IPS-NIHi7 (cell line): ENCODE measurements at regions not wholly inside any gene's neighbourhood (a gene's known extent, or its start where the extent isn't known, plus 50 kb on each side); places are given as distances from the start of the nearest gene placed in this dataset.
"Not testable (repeated sequence)": the region's sequence is repeated elsewhere in the genome, so short reads cannot be mapped to it uniquely, and the experiment has no call there.

ENCODE experiments used
- DNase-seq: peaks from one replicate; pipeline ENCODE4 v3.0.0; 2012; ENCODE audit warnings: mixed read lengths; ENCODE audit errors: extremely low spot score

DNA sequence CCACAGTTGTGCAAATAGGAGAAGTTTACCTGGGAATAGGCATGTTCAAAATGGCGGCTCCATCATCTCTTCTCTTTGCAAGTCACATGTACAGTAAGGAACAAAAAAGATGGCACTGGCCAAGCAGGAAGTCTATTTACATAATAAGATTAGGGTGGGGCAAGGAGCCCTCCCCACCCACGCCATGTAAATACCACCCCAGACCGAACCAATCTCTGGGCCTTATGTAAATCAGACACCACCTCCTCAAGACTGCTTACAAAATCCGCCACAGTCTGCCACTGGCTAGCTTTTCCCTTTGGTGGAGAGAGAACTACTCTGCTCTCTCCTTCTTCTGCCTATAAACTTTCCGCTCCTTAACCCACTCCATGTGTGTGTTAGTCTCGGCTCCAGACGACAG is 1496.3 kb downstream of the REEP3 start:
- DNase-seq, result no peak

GRCh38 chr10:65024886-65025285 is 1503.7 kb downstream of the REEP3 start:
- no peak for DNase-seq

GRCh38 chr10:65030263-65030662 is 1509.1 kb downstream of the REEP3 start:
- DNase-seq, result no peak

DNA sequence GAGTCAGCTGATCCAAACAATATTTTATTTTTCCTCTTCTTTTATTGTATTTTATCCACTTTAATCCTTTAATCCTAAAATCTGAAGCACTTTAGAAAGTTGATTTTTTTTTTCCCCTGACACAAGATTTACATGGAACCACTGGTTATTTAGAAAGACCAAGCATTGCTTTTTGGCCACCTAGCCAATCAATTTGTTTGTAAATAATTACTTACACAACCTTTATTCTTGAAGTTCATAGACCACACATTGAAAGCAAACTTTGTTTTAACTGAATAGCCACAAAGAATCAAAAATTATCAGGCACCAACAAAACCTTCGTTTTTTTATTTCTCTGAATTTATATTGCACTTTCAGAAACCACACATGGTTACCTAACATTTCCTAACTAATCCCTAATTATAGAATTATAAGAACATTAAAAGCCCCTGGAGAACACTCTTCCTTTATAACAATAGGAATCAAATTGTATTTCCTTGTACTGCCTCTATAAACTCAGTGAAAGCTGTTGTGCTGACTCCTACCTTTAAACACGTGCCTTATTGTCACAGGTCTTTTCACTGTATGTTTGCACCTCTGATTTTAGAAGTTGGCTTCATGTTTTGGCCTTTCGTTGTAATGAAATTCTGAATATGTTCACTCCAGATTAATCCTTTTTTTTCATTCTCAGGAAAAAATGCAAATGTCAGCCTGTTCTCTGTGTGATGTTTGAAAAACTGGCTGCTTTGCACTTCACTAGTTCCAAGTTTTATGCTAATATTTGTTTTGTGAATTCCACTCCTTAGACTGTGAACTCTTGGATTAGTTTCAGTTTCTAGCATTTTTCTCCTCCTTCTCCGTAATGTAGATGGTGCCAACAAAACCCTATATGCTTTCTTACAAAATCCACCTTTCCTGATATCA is 1511.9 kb downstream of the REEP3 start:
- no peak for DNase-seq

- DNase-seq, result no peak
Observed at GRCh38 chr10:65033957-65034356, 1512.8 kb downstream of the REEP3 start.

DNA sequence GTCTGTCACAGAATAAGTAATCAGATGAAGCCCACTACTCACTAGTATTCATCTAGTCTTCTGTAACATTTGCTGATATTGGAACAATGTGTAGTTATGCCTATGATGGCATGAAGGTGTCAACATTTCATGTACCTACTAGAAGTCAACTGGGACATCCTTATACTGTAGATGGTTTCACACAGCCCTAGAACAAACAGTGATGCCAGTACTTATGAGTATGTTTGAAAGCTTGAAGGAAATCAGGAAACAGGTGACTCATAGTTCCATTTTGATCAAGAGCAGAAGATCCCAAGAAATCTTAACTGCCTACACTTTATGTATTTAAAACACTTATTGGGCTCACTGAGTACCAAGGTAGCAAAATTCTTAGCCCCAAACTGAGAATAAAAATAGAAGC is 1519.6 kb downstream of the REEP3 start:
- DNase-seq, result no peak

- no peak for DNase-seq
Observed at GRCh38 chr10:65041307-65041706, 1520.1 kb downstream of the REEP3 start.

DNA sequence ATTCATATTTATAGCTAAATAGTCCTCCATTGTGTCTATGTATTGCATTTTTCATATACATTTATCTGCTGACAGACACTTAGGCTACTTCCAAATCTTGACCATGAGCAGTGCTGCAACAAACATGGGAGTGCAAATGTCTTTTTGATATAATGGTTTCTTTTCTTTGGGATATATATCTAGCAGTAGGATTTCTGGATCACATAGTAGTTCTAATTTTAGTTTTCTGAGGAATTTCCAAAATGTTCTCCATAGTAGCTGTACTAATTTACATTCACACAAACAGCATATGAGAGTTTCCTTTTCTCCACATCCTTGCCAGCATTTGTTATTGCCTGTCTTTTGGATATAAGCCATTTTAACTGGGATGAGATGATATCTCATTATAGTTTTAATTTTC is 1521.3 kb downstream of the REEP3 start:
- no peak for DNase-seq

DNA sequence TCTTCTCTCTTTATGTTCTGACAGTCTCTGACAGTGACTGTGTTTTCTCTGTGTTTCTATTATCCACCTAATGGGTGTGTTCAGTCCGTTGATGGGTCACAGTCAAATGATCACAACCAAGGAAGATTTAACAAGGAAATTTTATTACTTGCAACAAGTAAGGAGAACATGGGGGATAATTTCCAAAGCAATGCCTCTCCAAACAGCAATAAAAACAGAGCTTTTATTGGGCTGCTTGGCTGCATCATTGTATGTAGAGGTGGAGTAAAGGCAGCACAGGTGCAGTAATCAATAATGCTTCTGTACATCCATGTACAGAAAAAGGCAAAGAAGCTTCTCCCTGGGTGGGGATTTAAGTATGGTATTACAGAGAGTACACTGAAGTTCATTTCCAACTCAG is 1525.6 kb downstream of the REEP3 start:
- DNase-seq, result no peak

- DNase-seq, result not testable (repeated sequence)
Observed at GRCh38 chr10:65052111-65052510, 1530.9 kb downstream of the REEP3 start.

- not testable (repeated sequence) for DNase-seq
Observed at GRCh38 chr10:65053397-65053796, 1532.2 kb downstream of the REEP3 start.

DNA sequence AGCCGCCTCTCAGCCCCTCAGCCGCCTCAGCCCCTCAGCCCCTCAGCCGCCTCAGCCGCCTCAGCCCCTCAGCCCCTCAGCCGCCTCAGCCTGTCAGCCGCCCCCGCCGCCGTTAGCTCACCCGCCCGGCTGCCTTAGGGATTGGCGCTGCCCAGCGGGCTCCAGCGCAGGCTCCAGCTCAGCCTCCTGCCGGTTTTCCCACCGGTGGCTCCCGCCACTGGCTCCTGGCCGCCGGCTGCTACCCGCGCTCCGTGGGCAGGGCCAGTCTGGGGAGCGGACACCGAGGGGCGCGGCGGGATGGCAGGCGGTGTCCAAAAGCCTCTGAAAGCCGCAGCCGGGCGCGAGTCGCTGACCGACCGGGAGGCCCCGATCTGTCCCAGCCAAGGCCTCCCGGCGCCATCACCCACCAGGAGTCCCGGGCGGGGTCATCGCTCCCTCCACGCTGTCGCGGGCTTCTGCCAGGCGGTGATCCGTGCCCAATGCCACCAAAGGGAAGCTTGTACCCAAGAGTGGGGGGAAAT is 1532.7 kb downstream of the REEP3 start:
- not testable (repeated sequence) for DNase-seq

GRCh38 chr10:65054701-65055100 is 1533.5 kb downstream of the REEP3 start:
- DNase-seq, result not testable (repeated sequence)

- DNase-seq, result no peak
Observed at GRCh38 chr10:65065278-65065677, 1544.1 kb downstream of the REEP3 start.

DNA sequence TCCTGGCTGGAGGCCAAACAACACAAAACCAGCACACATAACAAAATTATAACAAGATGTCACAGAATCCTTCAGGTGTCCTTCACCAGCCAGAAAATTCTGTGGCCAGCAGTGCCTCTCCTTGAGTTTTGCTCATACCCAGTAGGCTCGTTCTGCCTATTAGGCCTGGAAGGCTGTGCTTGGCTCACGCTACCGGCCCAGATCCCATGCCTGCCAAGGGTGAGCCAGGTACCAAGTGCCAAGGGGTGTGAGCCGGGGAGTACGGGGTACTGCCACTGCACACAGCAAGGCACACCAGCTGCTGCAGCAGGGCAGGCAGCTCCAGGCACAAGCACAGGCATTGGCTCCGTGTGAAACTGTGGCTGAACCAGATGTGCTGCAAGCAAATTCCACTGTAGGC is 1562.0 kb downstream of the REEP3 start:
- DNase-seq, result no peak

DNA sequence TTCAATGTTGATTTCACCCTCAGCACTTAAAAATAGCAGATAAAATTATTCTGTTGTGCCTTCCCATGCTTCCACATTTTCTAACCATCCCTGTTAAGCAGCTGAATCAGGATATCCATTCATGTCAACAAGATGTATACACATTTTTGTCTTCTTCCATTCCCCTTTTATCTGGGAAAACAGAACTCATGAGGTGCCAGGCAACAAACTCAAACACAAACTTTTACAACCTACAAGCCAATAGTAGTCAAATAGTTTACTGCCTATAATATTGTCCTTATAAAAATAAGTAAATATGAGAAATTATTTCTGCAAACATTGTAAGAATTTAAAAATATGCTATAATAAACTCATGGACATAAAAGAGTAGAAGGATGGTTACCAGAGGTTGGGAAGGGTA is 1569.8 kb downstream of the REEP3 start:
- no peak for DNase-seq

DNA sequence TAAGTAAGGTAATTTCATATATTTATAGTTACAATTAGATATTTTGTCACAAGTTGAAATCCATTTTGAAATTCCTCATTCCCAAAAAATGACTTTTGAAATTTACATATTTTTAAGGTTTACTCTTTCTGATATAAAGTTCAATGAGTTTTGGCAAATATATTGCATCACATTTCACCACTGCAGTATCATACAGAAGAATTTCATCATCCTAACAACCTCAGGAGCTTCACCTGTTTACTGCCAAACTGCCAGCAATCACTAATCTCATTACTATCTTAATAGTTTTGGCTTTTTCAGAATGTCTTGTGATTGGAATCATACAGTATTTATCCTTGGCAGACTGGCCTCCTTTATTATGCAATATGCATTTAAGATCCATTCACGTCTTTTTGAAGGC is 1578.9 kb downstream of the REEP3 start:
- DNase-seq, result no peak

GRCh38 chr10:65100881-65101280 is 1579.7 kb downstream of the REEP3 start:
- DNase-seq, result not testable (repeated sequence)

DNA sequence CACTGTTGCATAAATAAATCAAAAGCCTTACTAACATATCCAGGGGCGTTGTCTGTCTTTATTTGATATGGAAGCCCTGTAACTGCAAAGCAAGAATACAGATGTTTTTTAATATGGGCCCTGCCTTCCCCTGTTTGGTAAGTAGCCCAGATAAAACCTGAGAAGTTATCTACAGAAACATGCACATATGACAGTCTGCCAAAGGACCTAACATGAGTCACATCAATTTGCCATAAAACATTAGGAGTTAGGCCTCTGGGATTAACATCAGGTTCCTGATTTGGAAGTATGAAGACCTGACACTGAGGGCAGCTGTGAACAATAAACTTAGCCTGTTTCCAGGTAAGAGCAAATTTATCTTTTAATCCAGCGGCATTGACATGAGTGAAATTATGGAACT is 1588.8 kb downstream of the REEP3 start:
- no peak for DNase-seq

- not testable (repeated sequence) for DNase-seq
Observed at GRCh38 chr10:65111059-65111458, 1589.9 kb downstream of the REEP3 start.

- DNase-seq, result no peak
Observed at GRCh38 chr10:65112573-65112972, 1591.4 kb downstream of the REEP3 start.

DNA sequence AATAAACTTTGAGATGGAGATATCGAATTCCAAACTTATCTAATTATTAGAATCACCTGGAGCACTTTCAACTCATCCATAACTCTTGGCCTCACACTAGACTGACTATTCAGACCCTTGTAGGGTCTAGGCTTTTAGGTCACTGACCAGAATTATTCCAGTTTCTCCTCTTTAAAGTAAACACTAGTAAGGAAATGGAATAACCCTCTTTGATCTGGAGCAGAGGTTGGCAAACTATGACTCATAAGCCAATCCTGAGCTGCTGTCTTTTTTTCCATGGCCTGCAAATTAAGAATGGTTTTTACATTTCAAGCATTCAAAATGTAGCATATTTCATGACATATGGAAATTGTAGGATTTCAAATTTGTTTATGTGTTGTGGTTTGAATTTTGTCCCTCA is 1601.9 kb downstream of the REEP3 start:
- DNase-seq, result no peak

DNA sequence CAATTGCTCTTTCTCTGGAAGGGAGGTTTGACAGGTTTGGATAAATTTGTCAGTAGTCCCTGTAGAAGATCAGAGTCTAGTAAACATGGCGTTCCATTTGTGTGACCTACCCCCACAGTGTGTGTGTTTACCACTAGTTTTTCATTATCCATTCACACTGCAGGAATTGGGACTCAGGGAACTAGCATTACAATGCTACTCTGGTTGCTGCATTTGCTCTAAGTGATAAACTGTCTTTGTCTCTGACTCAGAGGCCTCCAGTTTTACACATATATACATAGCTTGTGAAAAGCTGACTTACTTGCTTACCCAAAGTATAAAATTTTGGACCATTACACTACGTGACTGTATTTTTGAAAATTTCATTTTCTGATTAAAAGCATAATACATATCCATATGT is 1604.0 kb downstream of the REEP3 start:
- DNase-seq, result peak; percentile 9
